Natural killer cell treated with Interleukin-12 subunit alpha and Interleukin-12 subunit beta and Interleukin-15 and Interleukin-18, amount 100 ng/mL, for 72 hours (primary cell): ENCODE measurements at regions not wholly inside any gene's neighbourhood (a gene's known extent, or its start where the extent isn't known, plus 50 kb on each side); places are given as distances from the start of the nearest gene placed in this dataset.

Experiments
- ATAC-seq, 2 donors: fragments of 150-1000 bp; cut with Tn5 transposase in 1 of 2; sonication (Bioruptor Pico), chemical (Tn5 transposase) in 1 of 2; 2 replicates each; pipeline ENCODE4 v1.10.0; 2021
- DNase-seq: peaks from one replicate; pipeline ENCODE4 v3.0.0; 2022; ENCODE audit warnings: low spot score
- H3K27ac Mint-ChIP-seq, 2 donors: 1 replicate in 1 of 2; 2 replicates in 1 of 2; pipeline ENCODE4 v1.8.0; 2022; ENCODE audit warnings: mixed read lengths in 2 of 2, mild to moderate bottlenecking in 1 of 2, moderate library complexity in 1 of 2
- H3K27me3 Mint-ChIP-seq, 2 donors: 1 replicate in 1 of 2; 2 replicates in 1 of 2; pipeline ENCODE4 v1.8.0; 2022; ENCODE audit warnings: mixed read lengths in 2 of 2
- H3K36me3 Mint-ChIP-seq: one replicate; pipeline ENCODE4 v1.8.0; 2022; ENCODE audit warnings: mixed read lengths
- H3K4me1 Mint-ChIP-seq, 2 donors: 1 replicate in 1 of 2; 2 replicates in 1 of 2; pipeline ENCODE4 v1.8.0; 2022; ENCODE audit warnings: low read depth in 2 of 2, mixed read lengths in 2 of 2, mild to moderate bottlenecking in 1 of 2
- H3K4me3 Mint-ChIP-seq: one replicate; pipeline ENCODE4 v1.8.0; 2022; ENCODE audit warnings: mixed read lengths
- H3K9me3 Mint-ChIP-seq: 2 replicates; pipeline ENCODE4 v1.8.0; 2022; ENCODE audit warnings: mixed read lengths

DNA sequence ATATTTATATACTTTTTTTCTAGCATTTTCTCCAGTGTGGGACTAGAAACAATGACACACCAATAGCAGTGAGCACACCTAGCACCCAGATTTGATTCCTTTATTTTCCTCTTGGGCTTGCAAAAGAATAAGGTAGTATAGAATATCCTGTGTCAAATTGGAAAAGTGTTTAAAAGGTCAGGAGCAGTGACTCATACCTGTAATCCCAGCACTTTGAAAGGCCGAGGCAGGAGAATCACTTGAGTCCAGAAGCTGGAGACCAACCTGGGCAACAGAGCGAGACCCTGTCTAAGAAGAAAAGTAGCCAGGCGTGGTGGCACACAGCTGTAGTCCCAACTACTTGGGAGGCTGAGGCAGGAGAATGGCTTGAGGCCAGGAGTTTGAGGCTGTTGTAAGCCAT is 53.8 kb upstream of the SGPP1 start:
- DNase-seq (no peak), ATAC-seq (no peak)
- Mint-ChIP-seq H3K4me1 (no peaks in the 10 kb centered on the region), H3K4me3 (no peak overlapping the region), H3K36me3 (no peaks in the 10 kb centered on the region), H3K9me3 (no peaks in the 10 kb centered on the region), H3K27me3 (peaks cover 0 to 3% of the 10 kb centered on the region in 2 donors), H3K27ac (no peak overlapping the region)

DNA sequence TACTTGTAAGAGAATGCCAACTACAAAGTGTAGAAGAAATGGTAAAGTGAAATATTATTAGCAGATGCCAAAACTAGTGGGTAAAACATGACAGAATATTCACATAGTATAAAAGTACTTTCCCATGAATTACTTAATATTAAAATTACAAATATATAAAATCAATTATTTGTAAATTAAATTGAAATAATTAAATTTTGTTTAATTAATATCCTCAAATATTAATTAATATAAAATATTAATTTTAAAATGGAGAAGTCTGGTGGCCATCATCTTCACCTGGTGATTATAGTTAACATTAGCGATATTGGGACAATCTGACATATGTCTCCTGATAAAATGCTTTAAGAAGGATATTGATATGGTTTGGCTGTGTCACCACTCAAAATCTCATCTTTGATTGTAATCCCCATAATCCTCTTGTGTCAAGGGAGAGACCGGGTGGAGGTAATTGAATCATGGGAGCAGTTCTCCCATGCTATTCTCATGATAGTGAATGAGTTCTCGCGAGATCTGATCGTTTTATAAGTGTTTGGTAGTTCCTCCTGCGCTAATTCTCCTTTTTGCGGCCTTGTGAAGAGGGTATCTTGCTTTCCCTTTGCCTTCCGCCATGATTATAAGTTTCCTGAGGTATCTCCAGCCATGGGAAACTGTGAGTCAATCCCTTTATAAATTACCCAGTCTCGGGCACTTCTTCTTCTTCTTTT is 55.0 kb upstream of the SGPP1 start:
- DNase-seq, result no peak
- peaks cover 5 to 10% of the 10 kb centered on the region in 2 donors for H3K27me3 Mint-ChIP-seq
- ATAC-seq, result no peak

GRCh38 chr14:63788011-63788933 is 60.4 kb upstream of the SGPP1 start:
- Mint-ChIP-seq H3K27me3 (peaks cover 10% of the 10 kb centered on the region in 2 donors), H3K36me3 (no peaks in the 10 kb centered on the region), H3K9me3 (no peaks in the 10 kb centered on the region), H3K27ac (no peak overlapping the region), H3K4me1 (no peaks in the 10 kb centered on the region), H3K4me3 (no peak overlapping the region)
- DNase-seq (no peak), ATAC-seq (peak in 1 of 2 donors; percentile 6)

More for the DNA sequence above, 55.0 kb upstream of the SGPP1 start:
- Mint-ChIP-seq H3K4me3 (no peak overlapping the region), H3K4me1 (no peaks in the 10 kb centered on the region), H3K9me3 (no peaks in the 10 kb centered on the region), H3K27ac (no peak overlapping the region), H3K36me3 (no peaks in the 10 kb centered on the region)

GRCh38 chr14:63793376-63793775 is 59.4 kb upstream of the SYNE2 start:
- Mint-ChIP-seq H3K27ac (no peak overlapping the region), H3K9me3 (no peaks in the 10 kb centered on the region), H3K4me3 (no peak overlapping the region), H3K27me3 (peaks cover 0 to 6% of the 10 kb centered on the region in 2 donors), H3K36me3 (no peaks in the 10 kb centered on the region), H3K4me1 (no peaks in the 10 kb centered on the region)
- no peak for ATAC-seq
- DNase-seq, result no peak

DNA sequence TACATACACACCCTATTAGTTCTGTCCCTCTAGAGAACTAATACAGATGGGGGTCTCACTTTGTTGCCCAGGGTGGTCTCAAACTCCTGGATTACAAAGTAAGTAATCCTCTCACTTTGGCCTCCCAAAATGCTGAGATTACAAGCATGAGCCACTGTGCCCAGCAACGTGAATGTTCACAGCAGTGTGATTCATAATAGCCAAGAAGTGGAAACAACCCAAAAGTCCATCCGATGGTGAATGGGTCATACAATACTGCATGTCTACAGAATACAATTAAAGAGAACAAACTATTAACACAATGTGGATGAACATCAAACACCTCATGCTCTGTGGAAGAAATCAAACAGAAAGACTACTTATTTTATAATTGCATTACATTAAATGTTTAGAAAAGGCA is 57.3 kb upstream of the SYNE2 start:
- H3K27ac Mint-ChIP-seq, result no peak overlapping the region
- DNase-seq (no peak), ATAC-seq (no peak)
- H3K4me1 Mint-ChIP-seq, result no peaks in the 10 kb centered on the region
- H3K27me3 Mint-ChIP-seq, result peaks cover 0 to 2% of the 10 kb centered on the region in 2 donors
- H3K9me3 Mint-ChIP-seq, result no peaks in the 10 kb centered on the region
- no peaks in the 10 kb centered on the region for H3K36me3 Mint-ChIP-seq
- no peak overlapping the region for H3K4me3 Mint-ChIP-seq

DNA sequence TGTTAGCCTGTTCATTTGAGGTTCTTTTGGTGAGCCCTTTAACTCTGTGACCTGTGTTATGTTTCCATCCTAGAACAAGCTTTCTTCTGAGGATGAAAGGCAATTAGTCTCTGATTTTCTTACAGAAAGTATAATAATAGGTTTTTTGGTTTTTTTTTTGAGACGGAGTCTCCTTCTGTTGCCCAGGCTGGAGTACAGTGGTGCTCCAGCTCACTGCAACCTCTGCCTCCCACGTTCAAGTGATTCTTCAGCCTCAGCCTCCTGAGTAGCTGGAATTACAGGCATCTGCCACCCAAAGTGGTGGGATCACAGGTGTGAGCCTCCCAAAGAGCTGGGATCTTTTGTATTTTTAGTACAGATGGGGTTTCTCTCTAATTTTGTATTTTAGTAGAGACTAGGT is 52.7 kb upstream of the SYNE2 start:
- H3K27ac Mint-ChIP-seq, result no peak overlapping the region

GRCh38 chr14:63800651-63801375 is 52.0 kb upstream of the SYNE2 start:
- H3K36me3 Mint-ChIP-seq, result no peaks in the 10 kb centered on the region
- peaks cover 0 to 2% of the 10 kb centered on the region in 2 donors for H3K4me1 Mint-ChIP-seq
- peaks cover 11 to 14% of the 10 kb centered on the region in 2 donors for H3K27me3 Mint-ChIP-seq
- no peak overlapping the region for H3K4me3 Mint-ChIP-seq
- DNase-seq (no peak), ATAC-seq (no peak)
- no peaks in the 10 kb centered on the region for H3K9me3 Mint-ChIP-seq
- no peak overlapping the region for H3K27ac Mint-ChIP-seq

More for the DNA sequence above, 52.7 kb upstream of the SYNE2 start:
- H3K27me3 Mint-ChIP-seq, result peaks cover 11% of the 10 kb centered on the region in 2 donors
- no peak overlapping the region for H3K4me3 Mint-ChIP-seq
- H3K36me3 Mint-ChIP-seq, result no peaks in the 10 kb centered on the region
- no peak for ATAC-seq
- DNase-seq, result no peak
- peaks cover 0 to 2% of the 10 kb centered on the region in 2 donors for H3K4me1 Mint-ChIP-seq
- no peaks in the 10 kb centered on the region for H3K9me3 Mint-ChIP-seq
